HEK293 (cell line): ENCODE measurements at regions not wholly inside any gene's neighbourhood (a gene's known extent, or its start where the extent isn't known, plus 50 kb on each side); places are given as distances from the start of the nearest gene placed in this dataset.
"Not testable (repeated sequence)": the region's sequence is repeated elsewhere in the genome, so short reads cannot be mapped to it uniquely, and the experiment has no call there.

ENCODE experiments used
- TCF7L2 ChIP-seq: IDR thresholded peaks from 2 replicates; pipeline ENCODE4 v1.6.1; 2011; ENCODE audit warnings: low read depth, mild to moderate bottlenecking, inconsistent platforms, low read length, moderate library complexity, borderline replicate concordance
- ZBTB21 ChIP-seq: fragments of 450-650 bp; formaldehyde crosslinking; IDR thresholded peaks from 2 replicates; pipeline ENCODE4 v1.5.1; 2017; ENCODE audit warnings: missing biosample characterization, missing genetic modification characterization
- ZFP37 ChIP-seq: fragments of 450-650 bp; formaldehyde crosslinking; IDR thresholded peaks from 2 replicates; pipeline ENCODE4 v1.5.1; 2016; ENCODE audit warnings: missing biosample characterization, missing genetic modification characterization
- ZNF138 ChIP-seq: fragments of 450-650 bp; formaldehyde crosslinking; IDR thresholded peaks from 2 replicates; pipeline ENCODE4 v1.5.1; 2016; ENCODE audit warnings: missing biosample characterization, missing genetic modification characterization, borderline replicate concordance
- ZNF23 ChIP-seq: fragments of 450-650 bp; formaldehyde crosslinking; IDR thresholded peaks from 2 replicates; pipeline ENCODE4 v1.5.1; 2016; ENCODE audit warnings: missing biosample characterization, missing genetic modification characterization, borderline replicate concordance
- ZNF274 ChIP-seq, 2 experiments: fragments of 200-500 bp in 1 of 2; fragments of 450-650 bp in 1 of 2; sonication (Bioruptor generic) in 1 of 2; formaldehyde crosslinking in 1 of 2; IDR thresholded peaks; 2 replicates each; pipeline versions ENCODE4 v1.5.1 to v1.6.1; 2014 to 2016; ENCODE audit warnings: borderline replicate concordance in 1 of 2, inconsistent platforms in 1 of 2, low read length in 1 of 2, missing biosample characterization in 1 of 2, missing genetic modification characterization in 1 of 2
- ZNF302 ChIP-seq: fragments of 450-650 bp; formaldehyde crosslinking; IDR thresholded peaks from 2 replicates; pipeline ENCODE4 v1.5.1; 2016; ENCODE audit warnings: missing biosample characterization, missing genetic modification characterization, low read depth
- ZNF473 ChIP-seq: fragments of 450-650 bp; formaldehyde crosslinking; IDR thresholded peaks from 2 replicates; pipeline ENCODE4 v1.5.1; 2017; ENCODE audit warnings: missing biosample characterization, missing genetic modification characterization
- ZNF670 ChIP-seq: fragments of 450-650 bp; formaldehyde crosslinking; IDR thresholded peaks from 2 replicates; pipeline ENCODE4 v1.5.1; 2016; ENCODE audit warnings: missing biosample characterization, missing genetic modification characterization, low read depth
- ZNF76 ChIP-seq: fragments of 450-650 bp; formaldehyde crosslinking; IDR thresholded peaks from 2 replicates; pipeline ENCODE4; 2016; ENCODE audit warnings: low read depth, missing biosample characterization, missing genetic modification characterization, borderline replicate concordance
- TF ChIP-seq, protein P1 (sequence below): fragments of 450-650 bp; formaldehyde crosslinking; IDR thresholded peaks from 2 replicates; pipeline ENCODE4 v1.5.1; 2016; ENCODE audit warnings: missing biosample characterization, missing genetic modification characterization
- TF ChIP-seq, protein P2 (sequence below): fragments of 450-650 bp; formaldehyde crosslinking; IDR thresholded peaks from 2 replicates; pipeline ENCODE4 v1.5.1; 2016; ENCODE audit warnings: missing biosample characterization, missing genetic modification characterization

DNA sequence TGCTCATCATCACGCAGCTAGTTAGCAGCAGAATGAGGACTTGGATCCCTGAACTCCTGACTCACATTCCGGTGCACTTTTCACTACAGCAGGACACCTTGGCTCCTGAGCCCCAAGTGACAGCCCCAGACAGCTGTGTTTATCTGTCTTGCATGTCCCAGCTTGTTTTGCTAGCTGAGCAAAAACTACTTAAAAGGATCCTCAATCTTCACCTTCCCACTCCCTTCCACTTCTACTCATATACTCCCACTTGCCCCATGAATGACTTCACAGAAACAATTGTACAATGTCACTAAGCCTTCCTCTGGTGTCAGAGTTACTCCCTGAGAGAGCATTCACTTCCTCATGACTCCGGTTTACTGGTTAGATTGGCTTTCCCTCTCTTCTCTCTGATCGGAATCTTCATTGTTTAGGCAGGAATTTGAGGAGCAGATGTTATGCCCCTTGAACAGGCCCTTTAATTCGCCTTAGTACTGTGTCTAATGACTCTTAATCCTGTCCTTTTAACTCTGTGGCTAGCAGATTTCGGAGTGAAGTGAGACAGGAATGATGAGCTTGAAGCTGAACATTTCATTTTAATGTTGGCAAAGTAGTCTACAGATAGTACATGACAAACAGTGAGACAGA lies 587.2 kb upstream of the CHD1 start:
- TF ChIP-seq, protein P1, sequence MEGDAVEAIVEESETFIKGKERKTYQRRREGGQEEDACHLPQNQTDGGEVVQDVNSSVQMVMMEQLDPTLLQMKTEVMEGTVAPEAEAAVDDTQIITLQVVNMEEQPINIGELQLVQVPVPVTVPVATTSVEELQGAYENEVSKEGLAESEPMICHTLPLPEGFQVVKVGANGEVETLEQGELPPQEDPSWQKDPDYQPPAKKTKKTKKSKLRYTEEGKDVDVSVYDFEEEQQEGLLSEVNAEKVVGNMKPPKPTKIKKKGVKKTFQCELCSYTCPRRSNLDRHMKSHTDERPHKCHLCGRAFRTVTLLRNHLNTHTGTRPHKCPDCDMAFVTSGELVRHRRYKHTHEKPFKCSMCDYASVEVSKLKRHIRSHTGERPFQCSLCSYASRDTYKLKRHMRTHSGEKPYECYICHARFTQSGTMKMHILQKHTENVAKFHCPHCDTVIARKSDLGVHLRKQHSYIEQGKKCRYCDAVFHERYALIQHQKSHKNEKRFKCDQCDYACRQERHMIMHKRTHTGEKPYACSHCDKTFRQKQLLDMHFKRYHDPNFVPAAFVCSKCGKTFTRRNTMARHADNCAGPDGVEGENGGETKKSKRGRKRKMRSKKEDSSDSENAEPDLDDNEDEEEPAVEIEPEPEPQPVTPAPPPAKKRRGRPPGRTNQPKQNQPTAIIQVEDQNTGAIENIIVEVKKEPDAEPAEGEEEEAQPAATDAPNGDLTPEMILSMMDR (tag by site-specific recombination) = not testable (repeated sequence)
- TF ChIP-seq ZNF23 (tag by site-specific recombination); ZNF76; ZNF302 (tag by site-specific recombination); ZNF670; TCF7L2; ZFP37 (tag by site-specific recombination); ZNF274 (IDR thresholded peaks at IDR 0.05; ENCODE audit: low read length); ZNF274 (tag by site-specific recombination; IDR thresholded peaks at IDR 0.05; ENCODE audit: borderline replicate concordance); ZNF473 (tag by site-specific recombination); ZBTB21; ZNF138 (tag by site-specific recombination): not testable (repeated sequence)
- TF ChIP-seq, protein P2, sequence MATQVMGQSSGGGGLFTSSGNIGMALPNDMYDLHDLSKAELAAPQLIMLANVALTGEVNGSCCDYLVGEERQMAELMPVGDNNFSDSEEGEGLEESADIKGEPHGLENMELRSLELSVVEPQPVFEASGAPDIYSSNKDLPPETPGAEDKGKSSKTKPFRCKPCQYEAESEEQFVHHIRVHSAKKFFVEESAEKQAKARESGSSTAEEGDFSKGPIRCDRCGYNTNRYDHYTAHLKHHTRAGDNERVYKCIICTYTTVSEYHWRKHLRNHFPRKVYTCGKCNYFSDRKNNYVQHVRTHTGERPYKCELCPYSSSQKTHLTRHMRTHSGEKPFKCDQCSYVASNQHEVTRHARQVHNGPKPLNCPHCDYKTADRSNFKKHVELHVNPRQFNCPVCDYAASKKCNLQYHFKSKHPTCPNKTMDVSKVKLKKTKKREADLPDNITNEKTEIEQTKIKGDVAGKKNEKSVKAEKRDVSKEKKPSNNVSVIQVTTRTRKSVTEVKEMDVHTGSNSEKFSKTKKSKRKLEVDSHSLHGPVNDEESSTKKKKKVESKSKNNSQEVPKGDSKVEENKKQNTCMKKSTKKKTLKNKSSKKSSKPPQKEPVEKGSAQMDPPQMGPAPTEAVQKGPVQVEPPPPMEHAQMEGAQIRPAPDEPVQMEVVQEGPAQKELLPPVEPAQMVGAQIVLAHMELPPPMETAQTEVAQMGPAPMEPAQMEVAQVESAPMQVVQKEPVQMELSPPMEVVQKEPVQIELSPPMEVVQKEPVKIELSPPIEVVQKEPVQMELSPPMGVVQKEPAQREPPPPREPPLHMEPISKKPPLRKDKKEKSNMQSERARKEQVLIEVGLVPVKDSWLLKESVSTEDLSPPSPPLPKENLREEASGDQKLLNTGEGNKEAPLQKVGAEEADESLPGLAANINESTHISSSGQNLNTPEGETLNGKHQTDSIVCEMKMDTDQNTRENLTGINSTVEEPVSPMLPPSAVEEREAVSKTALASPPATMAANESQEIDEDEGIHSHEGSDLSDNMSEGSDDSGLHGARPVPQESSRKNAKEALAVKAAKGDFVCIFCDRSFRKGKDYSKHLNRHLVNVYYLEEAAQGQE (tag by site-specific recombination) = not testable (repeated sequence)
